ENCODE measurements at regions not wholly inside any gene's neighbourhood (a gene's known extent, or its start where the extent isn't known, plus 50 kb on each side); places are given as distances from the start of the nearest gene placed in this dataset.

- no peak for TF ChIP-seq POLR2A (IDR thresholded peaks at IDR 0.05; ENCODE audit: low read length)
- TF ChIP-seq GATA1 (IDR thresholded peaks at IDR 0.05; ENCODE audit: low read depth, low read length): no peak
Measured at GRCh38 chr3:76122007-76122406, 336.7 kb upstream of the ZNF717 start.

All from erythroblast (primary cell).